Skeletal muscle tissue (tissue), 1 donor: ENCODE measurements at regions not wholly inside any gene's neighbourhood (a gene's known extent, or its start where the extent isn't known, plus 50 kb on each side); places are given as distances from the start of the nearest gene placed in this dataset. TPM values are rescaled to one million over a fixed set of nuclear protein-coding genes. Genes with fewer than 3 reads are reported as not detected.

Experiments
- small RNA-seq: library from RNA; depleted of rRNA; stranded (forward); fragments of <200 nt; gene quantifications from one replicate; pipeline ENCODE3, GENCODE V24; 2014

Small RNA genes in the stretch of these regions (small RNA-seq; reads per million reads assigned to genes)
- gene AL121912.1 = not detected
